ENCODE measurements at regions not wholly inside any gene's neighbourhood (a gene's known extent, or its start where the extent isn't known, plus 50 kb on each side); places are given as distances from the start of the nearest gene placed in this dataset.

DNA sequence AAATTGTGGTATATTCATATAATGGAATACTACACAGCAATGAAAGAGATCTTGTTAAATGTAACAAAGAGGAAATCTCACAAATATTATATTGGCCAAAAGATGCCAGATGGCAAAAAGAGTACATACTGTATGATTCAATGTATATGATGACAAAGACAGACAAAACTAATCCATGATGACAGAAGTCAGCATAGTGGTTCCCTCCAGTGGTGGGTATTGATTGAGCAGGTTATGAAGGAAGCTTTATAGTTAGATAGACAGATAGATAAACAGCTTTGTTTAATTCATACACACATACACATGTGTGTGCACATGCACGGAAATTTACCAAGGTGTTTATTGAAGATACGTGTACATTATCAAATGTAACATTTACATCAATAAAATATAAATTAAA, 74.4 kb upstream of the SMIM36 start:
- Histone ChIP-seq H3K9ac (no peak overlapping the region), H4K20me1 (ENCODE audit: insufficient read depth) (no peaks in the 10 kb centered on the region), H3K36me3 (ENCODE audit: insufficient read depth) (no peaks in the 10 kb centered on the region), H3K4me3 (IDR thresholded peaks at IDR 0.05; ENCODE audit: insufficient read depth, low read depth, low read length) (no peak overlapping the region), H2AFZ (ENCODE audit: low read depth) (no peak overlapping the region), H3K4me2 (no peak overlapping the region), H3K27me3 (ENCODE audit: insufficient read depth, low read depth) (no peaks in the 10 kb centered on the region), H3K27ac (no peak overlapping the region), H3K4me1 (ENCODE audit: low read depth, poor library complexity, severe bottlenecking) (no peaks in the 10 kb centered on the region), H3K79me2 (ENCODE audit: insufficient read depth, low read depth) (no peaks in the 10 kb centered on the region)
- TF ChIP-seq, protein P1, sequence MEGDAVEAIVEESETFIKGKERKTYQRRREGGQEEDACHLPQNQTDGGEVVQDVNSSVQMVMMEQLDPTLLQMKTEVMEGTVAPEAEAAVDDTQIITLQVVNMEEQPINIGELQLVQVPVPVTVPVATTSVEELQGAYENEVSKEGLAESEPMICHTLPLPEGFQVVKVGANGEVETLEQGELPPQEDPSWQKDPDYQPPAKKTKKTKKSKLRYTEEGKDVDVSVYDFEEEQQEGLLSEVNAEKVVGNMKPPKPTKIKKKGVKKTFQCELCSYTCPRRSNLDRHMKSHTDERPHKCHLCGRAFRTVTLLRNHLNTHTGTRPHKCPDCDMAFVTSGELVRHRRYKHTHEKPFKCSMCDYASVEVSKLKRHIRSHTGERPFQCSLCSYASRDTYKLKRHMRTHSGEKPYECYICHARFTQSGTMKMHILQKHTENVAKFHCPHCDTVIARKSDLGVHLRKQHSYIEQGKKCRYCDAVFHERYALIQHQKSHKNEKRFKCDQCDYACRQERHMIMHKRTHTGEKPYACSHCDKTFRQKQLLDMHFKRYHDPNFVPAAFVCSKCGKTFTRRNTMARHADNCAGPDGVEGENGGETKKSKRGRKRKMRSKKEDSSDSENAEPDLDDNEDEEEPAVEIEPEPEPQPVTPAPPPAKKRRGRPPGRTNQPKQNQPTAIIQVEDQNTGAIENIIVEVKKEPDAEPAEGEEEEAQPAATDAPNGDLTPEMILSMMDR (conservative IDR thresholded peaks at IDR 0.05; ENCODE audit: low read depth, low read length): no peak

DNA sequence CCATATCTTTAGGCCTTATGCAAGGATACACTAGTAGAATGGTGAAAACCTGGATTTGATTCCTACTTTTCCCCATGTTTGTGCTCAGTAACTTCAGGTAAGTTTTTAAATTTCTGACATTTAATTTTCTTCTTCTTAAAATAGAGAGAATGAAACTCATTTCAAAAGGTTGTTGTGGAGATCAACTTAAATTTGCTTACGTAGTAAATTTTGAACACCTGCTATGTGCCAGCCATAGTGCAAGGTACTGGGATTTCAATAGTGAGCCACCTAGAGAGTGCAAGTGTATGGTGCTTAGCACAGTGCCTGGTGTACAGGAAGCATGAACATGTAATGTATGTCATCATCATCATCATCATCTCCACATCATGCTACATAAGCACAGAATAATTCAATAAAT, 73.6 kb upstream of the SMIM36 start:
- H3K4me1 ChIP-seq (ENCODE audit: low read depth, poor library complexity, severe bottlenecking): no peaks in the 10 kb centered on the region
- H2AFZ ChIP-seq (ENCODE audit: low read depth): no peak overlapping the region
- no peaks in the 10 kb centered on the region for H4K20me1 ChIP-seq (ENCODE audit: insufficient read depth)
- no peaks in the 10 kb centered on the region for H3K36me3 ChIP-seq (ENCODE audit: insufficient read depth)
- TF ChIP-seq, protein P1 (conservative IDR thresholded peaks at IDR 0.05; ENCODE audit: low read depth, low read length): no peak
- H3K27ac ChIP-seq: no peak overlapping the region
- H3K9ac ChIP-seq: no peak overlapping the region
- H3K27me3 ChIP-seq (ENCODE audit: insufficient read depth, low read depth): no peaks in the 10 kb centered on the region
- H3K79me2 ChIP-seq (ENCODE audit: insufficient read depth, low read depth): no peaks in the 10 kb centered on the region
- no peak overlapping the region for H3K4me3 ChIP-seq (IDR thresholded peaks at IDR 0.05; ENCODE audit: insufficient read depth, low read depth, low read length)
- H3K4me2 ChIP-seq: no peak overlapping the region

DNA sequence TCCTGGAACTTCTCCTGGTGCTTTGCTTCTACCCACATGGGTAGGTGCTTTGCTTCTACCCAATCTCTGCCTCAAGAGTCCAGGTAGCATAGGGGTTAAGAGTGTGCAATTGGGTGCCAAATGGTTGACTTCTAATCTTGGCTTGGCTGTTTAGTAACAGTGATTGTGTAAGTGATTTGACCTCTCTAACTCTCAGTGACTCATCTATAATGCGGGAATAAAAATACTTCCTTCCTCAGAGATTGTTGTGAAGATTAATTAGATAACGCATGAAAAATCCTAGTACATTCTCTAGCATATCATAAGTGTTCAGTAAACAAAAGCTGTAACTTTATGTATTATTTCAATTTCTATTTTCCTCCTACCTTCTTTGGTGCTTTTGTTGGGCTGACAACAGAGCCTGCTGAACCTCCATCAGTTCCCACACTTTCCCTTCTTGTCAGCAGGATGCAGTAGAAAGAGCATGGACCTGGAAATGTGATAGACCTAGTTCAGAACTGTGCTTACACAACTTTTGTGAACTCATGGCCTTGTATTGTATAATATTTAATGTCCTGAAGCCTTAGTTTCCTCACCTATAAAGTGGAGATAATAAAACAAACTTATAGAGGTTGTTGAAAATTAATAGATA, 72.9 kb upstream of the SMIM36 start:
- no peaks in the 10 kb centered on the region for H4K20me1 ChIP-seq (ENCODE audit: insufficient read depth)
- no peaks in the 10 kb centered on the region for H3K4me1 ChIP-seq (ENCODE audit: low read depth, poor library complexity, severe bottlenecking)
- H3K27ac ChIP-seq: no peak overlapping the region
- TF ChIP-seq, protein P1 (conservative IDR thresholded peaks at IDR 0.05; ENCODE audit: low read depth, low read length): no peak
- H3K9ac ChIP-seq: no peak overlapping the region
- no peak overlapping the region for H2AFZ ChIP-seq (ENCODE audit: low read depth)
- no peaks in the 10 kb centered on the region for H3K27me3 ChIP-seq (ENCODE audit: insufficient read depth, low read depth)
- H3K79me2 ChIP-seq (ENCODE audit: insufficient read depth, low read depth): no peaks in the 10 kb centered on the region
- no peak overlapping the region for H3K4me3 ChIP-seq (IDR thresholded peaks at IDR 0.05; ENCODE audit: insufficient read depth, low read depth, low read length)
- H3K4me2 ChIP-seq: no peak overlapping the region
- no peaks in the 10 kb centered on the region for H3K36me3 ChIP-seq (ENCODE audit: insufficient read depth)

DNA sequence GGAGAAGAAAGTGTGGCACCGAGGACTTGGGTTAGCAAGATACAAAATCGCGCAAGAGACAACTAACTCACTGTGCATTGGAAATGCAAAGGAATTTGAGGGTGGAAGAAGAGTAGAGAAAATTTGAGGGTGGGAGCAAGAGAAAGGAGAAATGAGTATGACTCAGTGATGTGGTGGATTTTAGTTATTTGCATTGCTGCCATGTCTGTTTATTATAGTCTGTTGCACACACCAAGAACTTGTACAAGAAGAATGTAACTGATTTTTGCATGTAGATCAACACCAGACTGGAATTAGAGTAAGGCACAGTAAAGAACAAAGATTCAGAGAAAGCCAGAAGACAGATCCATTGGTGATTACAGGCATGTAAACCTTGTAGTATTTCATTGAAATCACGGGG, 71.6 kb upstream of the SMIM36 start:
- H3K79me2 ChIP-seq (ENCODE audit: insufficient read depth, low read depth): no peaks in the 10 kb centered on the region
- H3K4me2 ChIP-seq: no peak overlapping the region
- peaks cover 3% of the 10 kb centered on the region for H3K4me1 ChIP-seq (ENCODE audit: low read depth, poor library complexity, severe bottlenecking)
- no peaks in the 10 kb centered on the region for H4K20me1 ChIP-seq (ENCODE audit: insufficient read depth)
- H3K9ac ChIP-seq: no peak overlapping the region
- no peaks in the 10 kb centered on the region for H3K27me3 ChIP-seq (ENCODE audit: insufficient read depth, low read depth)
- H3K36me3 ChIP-seq (ENCODE audit: insufficient read depth): no peaks in the 10 kb centered on the region
- no peak overlapping the region for H2AFZ ChIP-seq (ENCODE audit: low read depth)
- TF ChIP-seq, protein P1 (conservative IDR thresholded peaks at IDR 0.05; ENCODE audit: low read depth, low read length): no peak
- H3K27ac ChIP-seq: no peak overlapping the region
- H3K4me3 ChIP-seq (IDR thresholded peaks at IDR 0.05; ENCODE audit: insufficient read depth, low read depth, low read length): no peak overlapping the region
